ENCODE measurements at regions not wholly inside any gene's neighbourhood (a gene's known extent, or its start where the extent isn't known, plus 50 kb on each side); places are given as distances from the start of the nearest gene placed in this dataset.

GRCh38 chr10:60652628-60653027, 125.7 kb upstream of the CDK1 start:
- Mint-ChIP-seq H3K27ac (no peak overlapping the region), H3K36me3 (ENCODE audit: insufficient read depth) (no peaks in the 10 kb centered on the region), H3K4me3 (ENCODE audit: low read depth) (no peak overlapping the region), H3K27me3 (no peaks in the 10 kb centered on the region), H3K9me3 (ENCODE audit: low read depth) (no peaks in the 10 kb centered on the region), H3K4me1 (ENCODE audit: low read depth) (peaks cover 2% of the 10 kb centered on the region)
- TF ChIP-seq, protein P1, sequence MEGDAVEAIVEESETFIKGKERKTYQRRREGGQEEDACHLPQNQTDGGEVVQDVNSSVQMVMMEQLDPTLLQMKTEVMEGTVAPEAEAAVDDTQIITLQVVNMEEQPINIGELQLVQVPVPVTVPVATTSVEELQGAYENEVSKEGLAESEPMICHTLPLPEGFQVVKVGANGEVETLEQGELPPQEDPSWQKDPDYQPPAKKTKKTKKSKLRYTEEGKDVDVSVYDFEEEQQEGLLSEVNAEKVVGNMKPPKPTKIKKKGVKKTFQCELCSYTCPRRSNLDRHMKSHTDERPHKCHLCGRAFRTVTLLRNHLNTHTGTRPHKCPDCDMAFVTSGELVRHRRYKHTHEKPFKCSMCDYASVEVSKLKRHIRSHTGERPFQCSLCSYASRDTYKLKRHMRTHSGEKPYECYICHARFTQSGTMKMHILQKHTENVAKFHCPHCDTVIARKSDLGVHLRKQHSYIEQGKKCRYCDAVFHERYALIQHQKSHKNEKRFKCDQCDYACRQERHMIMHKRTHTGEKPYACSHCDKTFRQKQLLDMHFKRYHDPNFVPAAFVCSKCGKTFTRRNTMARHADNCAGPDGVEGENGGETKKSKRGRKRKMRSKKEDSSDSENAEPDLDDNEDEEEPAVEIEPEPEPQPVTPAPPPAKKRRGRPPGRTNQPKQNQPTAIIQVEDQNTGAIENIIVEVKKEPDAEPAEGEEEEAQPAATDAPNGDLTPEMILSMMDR (IDR thresholded peaks at IDR 0.05; ENCODE audit: unreplicated experiment): no peak
- DNase-seq (ENCODE audit: low spot score, unreplicated experiment): no peak

DNA sequence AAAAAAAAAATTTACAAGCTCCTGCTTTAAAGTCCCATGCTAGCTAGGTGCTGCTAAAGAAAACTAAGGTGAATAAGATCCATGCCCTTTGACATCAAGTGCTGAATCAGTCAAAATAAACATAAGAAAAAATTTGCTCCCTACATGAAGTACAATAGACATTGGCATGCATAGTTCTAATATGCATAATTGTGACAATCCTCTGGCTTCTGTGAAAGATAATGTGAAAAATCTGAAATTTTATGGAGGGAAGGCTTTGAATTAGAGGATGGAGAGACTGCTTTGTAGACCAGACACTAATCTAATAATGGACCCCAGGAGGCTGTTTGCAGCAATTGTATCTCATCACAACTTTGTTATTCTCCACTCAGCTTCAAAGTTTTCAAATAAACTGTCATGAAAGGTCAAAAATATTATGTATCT, 127.9 kb upstream of the CDK1 start:
- no peak for DNase-seq (ENCODE audit: low spot score, unreplicated experiment)
- no peak overlapping the region for H3K4me3 Mint-ChIP-seq (ENCODE audit: low read depth)
- no peaks in the 10 kb centered on the region for H3K36me3 Mint-ChIP-seq (ENCODE audit: insufficient read depth)
- no peak overlapping the region for H3K27ac Mint-ChIP-seq
- no peaks in the 10 kb centered on the region for H3K27me3 Mint-ChIP-seq
- TF ChIP-seq, protein P1 (IDR thresholded peaks at IDR 0.05; ENCODE audit: unreplicated experiment): no peak
- no peaks in the 10 kb centered on the region for H3K9me3 Mint-ChIP-seq (ENCODE audit: low read depth)
- peaks cover 4% of the 10 kb centered on the region for H3K4me1 Mint-ChIP-seq (ENCODE audit: low read depth)

DNA sequence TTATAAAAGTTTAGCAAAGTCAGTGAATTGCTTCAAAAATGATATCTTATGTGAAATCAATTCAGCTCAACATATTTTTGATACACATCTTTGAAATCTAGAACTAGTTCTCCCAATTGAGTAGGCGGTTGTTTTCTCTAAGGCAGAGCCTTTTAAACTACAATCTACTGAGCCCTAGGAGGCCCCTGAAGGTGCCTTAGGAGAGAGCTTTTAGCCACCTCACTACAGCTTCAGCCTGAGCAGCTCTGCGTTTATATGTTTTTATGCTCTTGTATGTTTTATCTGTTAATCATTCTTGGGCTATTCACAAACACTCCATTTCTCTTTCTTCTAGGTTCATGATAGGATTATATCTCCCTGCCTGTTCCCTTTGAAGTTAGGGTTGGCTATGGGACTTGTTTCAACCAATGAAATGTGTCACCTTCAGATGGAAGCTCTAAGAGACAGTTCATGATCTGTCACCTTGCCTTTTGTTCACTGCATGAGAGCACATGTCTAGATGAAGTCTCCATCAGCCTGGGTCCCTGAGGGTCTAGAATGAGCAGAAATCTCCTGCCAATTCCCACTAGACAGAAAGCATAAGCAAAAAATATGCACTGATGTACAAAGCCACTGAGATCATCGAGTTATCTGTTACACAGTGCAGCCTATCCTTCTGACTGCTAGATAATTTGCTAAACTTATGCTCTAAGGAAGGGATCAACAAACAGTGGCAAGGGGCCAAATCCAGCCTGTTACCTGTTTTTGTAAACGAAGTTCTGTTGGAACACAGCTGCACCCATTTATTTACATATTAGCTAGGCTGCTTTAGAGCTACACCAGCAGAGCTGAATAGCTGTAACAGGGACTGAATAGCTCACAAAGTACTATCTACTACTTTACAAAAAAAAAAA, 128.5 kb upstream of the CDK1 start:
- Mint-ChIP-seq H3K27ac (no peak overlapping the region), H3K36me3 (ENCODE audit: insufficient read depth) (no peaks in the 10 kb centered on the region), H3K9me3 (ENCODE audit: low read depth) (no peaks in the 10 kb centered on the region), H3K27me3 (no peaks in the 10 kb centered on the region), H3K4me1 (ENCODE audit: low read depth) (peaks cover 4% of the 10 kb centered on the region), H3K4me3 (ENCODE audit: low read depth) (no peak overlapping the region)
- DNase-seq (ENCODE audit: low spot score, unreplicated experiment): no peak
- TF ChIP-seq, protein P1 (IDR thresholded peaks at IDR 0.05; ENCODE audit: unreplicated experiment): no peak

DNA sequence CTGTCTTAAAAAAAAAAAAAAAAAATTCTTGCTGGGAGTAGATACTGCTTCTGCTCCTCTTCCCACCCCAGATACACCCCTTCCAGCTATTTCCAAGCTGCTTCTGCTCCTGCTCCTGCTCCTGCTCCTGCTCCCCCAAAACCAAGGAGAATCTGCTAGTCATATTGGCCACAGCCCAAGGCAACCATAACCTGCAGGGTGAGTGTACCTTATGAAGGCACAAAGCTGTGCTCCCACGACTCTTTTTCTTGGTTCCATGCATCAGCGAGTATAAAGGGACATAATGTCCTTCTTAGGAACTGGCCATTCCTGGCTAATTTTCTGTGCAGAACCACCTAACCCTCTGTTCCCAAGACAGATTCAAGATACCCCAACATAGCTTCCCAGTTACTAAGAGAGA, 129.5 kb upstream of the CDK1 start:
- Mint-ChIP-seq H3K36me3 (ENCODE audit: insufficient read depth) (no peaks in the 10 kb centered on the region), H3K27me3 (no peaks in the 10 kb centered on the region), H3K4me1 (ENCODE audit: low read depth) (peaks cover 7% of the 10 kb centered on the region), H3K27ac (no peak overlapping the region), H3K9me3 (ENCODE audit: low read depth) (no peaks in the 10 kb centered on the region), H3K4me3 (ENCODE audit: low read depth) (no peak overlapping the region)
- no peak for DNase-seq (ENCODE audit: low spot score, unreplicated experiment)
- TF ChIP-seq, protein P1 (IDR thresholded peaks at IDR 0.05; ENCODE audit: unreplicated experiment): no peak

GRCh38 chr10:60646966-60647796, 131.1 kb upstream of the CDK1 start:
- Mint-ChIP-seq H3K27me3 (no peaks in the 10 kb centered on the region), H3K4me1 (ENCODE audit: low read depth) (peaks cover 7% of the 10 kb centered on the region), H3K4me3 (ENCODE audit: low read depth) (no peak overlapping the region), H3K27ac (no peak overlapping the region), H3K9me3 (ENCODE audit: low read depth) (no peaks in the 10 kb centered on the region), H3K36me3 (ENCODE audit: insufficient read depth) (no peaks in the 10 kb centered on the region)
- TF ChIP-seq, protein P1 (IDR thresholded peaks at IDR 0.05; ENCODE audit: unreplicated experiment): peak; percentile 86
- DNase-seq (ENCODE audit: low spot score, unreplicated experiment): peak; percentile 30

Measured in progenitor cell of endocrine pancreas (in vitro differentiated cells).